NCI-H1694 (cell line): ENCODE measurements at regions not wholly inside any gene's neighbourhood (a gene's known extent, or its start where the extent isn't known, plus 50 kb on each side); places are given as distances from the start of the nearest gene placed in this dataset.

Source experiments
- DNase-seq: peaks from one replicate; lab custom pipeline; 2025; lab: John Stamatoyannopoulos, UW

DNA sequence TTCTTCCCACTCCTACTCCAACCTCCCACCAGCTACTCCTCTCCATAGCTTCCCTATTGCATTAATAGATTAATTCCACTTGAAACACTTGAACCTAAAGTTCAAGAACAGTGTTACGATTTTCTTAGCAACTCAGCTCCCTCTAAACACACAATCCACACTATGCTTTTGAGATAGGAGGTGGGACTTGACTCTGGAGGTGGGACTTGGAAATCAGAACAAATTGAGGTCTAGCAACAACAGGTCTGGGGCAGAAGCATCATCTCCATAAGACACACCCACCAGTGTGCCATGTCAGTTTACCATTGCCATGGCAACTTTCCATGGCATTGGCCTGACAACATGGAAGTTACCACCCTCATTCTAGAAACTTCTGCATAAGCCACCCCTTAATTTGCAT is 336.5 kb upstream of the ALCAM start:
- DNase-seq = no peak

GRCh38 chr3:105032541-105032940 is 334.2 kb upstream of the ALCAM start:
- no peak for DNase-seq

GRCh38 chr3:105033081-105033480 is 333.6 kb upstream of the ALCAM start:
- DNase-seq = no peak

DNA sequence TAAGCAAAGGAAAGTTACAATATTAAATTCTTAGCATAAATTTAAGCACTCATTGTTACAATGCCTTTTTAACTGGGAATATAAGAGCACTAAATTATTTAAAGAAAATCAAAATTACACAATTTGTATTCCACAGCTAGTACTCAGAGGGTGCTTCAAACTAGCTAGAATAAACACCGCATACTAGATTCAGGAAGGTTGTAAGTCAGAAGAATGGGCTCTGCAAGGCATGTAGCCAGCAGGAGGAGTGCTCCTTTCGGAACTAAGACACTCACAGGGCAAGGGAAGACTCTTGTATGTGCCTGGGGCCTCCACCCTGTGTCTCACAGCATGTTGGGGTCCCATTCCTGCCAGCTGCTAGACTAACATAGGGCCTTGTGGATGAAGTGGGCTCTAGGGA is 327.7 kb upstream of the ALCAM start:
- no peak for DNase-seq

DNA sequence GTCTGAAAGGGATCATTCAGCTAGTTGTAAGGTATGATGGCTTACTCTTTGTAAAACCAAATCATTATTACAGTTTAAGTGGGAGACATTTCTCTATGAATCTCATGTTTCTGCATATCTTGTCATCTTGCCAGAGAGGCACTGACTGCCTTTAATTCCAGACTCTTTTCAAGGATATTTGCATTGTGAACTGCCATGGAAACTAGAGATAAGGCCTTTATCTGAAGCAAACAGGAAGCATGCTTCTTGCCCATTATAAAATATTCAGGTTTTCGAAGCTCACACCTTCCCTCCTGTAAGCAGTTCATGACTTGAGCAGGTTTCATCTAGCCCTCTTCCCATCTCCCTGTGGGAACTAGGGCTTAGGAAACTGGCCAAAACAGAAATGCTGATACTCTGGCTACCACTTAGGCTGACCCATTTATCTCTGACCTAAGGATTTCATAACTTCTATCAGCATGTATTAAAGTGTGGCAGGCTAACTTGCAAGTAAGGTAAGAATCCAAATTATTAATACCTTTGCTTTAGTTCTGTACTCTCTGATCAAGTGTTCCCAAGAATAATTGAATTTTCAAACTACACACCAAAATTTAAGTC is 326.6 kb upstream of the ALCAM start:
- no peak for DNase-seq

DNA sequence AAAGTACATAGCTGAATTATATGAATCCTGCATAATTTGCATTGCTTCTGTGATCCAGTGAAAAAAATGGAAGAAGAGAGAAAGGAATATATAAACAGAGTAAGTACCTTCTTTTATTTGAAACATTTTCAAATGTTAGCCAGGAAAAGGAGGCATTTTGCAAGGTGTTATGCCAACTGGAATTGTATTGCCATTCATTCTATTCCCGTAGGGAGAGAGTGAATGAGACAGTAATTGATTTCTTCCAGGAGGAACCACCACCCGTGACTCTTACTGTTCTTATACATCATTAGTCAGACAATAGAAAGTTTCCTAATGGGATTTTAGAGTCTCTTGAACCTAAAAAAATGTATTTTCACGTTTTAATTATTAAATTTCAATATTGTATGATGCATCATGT is 324.1 kb upstream of the ALCAM start:
- no peak for DNase-seq

DNA sequence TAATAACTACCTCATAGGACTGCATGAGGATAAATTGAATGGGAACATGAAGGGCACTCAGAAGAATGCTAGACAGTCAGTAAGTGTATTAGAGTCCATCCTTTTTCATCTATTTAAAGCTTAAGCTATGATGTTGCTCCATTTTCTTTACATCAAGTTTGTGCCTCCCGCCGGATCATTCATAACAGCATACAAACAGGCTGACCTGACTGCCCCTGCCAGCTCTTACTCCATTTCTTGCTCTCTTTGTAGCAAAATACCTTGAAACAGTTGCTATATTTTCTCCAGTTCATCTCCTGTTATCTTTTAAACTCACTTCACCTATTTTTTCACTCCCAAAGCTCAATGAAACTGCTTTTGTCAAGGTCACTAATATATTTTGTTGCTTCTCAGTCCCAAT is 315.6 kb upstream of the ALCAM start:
- DNase-seq = no peak

DNA sequence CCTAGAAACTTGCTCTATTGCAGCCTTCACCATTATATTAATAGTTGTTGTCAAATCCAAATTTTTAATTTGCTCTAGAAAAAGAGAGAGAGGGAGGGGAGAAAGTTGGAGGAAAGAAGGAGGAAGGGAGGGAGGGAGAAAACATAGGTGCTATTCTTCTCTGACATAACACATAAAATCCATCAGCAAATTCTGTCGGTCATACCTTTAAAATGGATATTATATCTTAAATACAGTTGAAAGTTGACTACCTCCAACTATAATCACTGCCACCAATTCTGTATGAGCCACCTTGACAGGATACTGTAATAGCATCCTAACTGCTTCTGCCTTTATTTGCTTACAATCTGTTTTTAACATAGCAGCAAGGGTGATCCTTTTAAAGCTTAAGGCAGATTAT is 314.7 kb upstream of the ALCAM start:
- DNase-seq = no peak

DNA sequence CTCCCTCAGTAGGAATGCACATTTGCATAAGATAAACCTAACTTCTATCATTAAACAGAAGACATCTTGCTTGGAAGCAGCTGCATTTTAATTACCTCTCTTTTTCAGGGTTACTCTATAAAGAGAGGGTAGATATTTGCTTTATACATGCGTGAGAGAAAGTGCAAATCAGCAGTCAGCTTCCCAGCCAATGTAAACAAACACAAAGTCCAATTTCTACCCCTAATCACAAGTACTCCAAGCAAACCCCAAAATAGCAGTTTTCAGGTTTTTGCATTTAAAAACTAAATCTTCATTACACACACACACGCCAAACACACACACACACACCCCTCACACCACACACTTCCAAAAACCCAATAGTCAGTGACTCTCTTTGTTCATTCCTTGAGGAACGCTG is 303.9 kb upstream of the ALCAM start:
- no peak for DNase-seq

DNA sequence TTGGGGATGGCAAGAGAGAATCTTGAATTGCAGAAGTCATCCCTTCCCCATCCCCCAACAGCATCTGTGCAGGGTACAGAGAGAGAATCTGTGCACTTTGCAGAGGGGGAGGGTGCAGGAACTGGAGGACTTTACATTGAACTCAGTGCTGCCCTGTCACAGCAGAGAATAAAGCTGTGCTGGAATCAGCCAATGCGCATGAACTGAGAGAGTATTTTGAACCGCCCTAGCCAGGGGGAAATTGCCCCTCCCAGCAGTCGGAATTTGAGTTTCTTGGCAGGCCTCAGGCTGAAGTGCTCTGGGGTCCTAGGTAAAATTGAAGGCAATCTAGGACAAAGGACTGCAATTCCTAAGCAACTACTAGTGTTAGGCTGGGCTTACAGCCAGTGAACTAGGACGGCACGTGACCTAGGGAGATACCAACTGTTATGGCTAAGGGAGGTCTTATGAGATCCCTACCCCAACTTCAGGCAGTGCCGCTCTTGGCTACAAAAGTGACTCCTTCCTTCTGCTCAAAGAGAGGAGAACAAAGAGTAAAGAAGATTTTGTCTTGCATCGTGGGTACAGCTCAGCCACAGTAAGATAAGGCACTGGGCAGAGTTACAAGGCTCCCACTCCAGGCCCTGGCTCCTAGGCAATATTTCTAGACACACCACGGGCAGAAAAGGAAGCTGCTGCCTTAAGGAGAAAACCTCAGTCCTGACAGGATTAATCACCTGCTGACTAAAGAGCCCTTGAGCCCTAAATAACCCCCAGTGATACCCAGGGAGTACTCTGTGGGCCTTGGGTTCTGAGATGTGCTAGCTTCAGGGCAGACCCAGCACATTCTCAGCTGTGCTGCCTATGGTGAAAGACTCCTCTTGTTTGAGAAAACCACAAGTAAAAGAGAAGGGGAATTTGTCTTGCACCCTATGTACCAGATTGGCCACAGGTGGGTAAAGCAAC is 300.5 kb upstream of the ALCAM start:
- DNase-seq = no peak

DNA sequence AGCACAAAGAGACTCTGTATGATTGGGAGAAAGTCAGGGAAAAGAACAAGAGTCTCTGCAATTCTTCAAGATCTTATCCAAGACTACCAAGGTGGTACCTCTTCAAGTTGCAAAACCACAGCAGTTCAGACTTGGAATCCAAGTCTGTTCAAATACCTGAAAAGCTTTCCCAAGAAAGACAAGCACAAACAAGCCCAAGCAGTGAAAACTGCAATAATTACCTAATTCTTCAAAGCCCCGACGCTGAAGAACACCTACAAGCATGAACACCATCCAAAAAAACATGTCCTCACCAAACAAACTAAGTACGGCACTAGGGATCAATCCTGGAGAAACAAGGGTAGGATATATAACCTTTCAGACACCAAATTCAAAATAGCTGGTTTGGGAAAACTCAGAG is 299.3 kb upstream of the ALCAM start:
- DNase-seq = no peak

DNA sequence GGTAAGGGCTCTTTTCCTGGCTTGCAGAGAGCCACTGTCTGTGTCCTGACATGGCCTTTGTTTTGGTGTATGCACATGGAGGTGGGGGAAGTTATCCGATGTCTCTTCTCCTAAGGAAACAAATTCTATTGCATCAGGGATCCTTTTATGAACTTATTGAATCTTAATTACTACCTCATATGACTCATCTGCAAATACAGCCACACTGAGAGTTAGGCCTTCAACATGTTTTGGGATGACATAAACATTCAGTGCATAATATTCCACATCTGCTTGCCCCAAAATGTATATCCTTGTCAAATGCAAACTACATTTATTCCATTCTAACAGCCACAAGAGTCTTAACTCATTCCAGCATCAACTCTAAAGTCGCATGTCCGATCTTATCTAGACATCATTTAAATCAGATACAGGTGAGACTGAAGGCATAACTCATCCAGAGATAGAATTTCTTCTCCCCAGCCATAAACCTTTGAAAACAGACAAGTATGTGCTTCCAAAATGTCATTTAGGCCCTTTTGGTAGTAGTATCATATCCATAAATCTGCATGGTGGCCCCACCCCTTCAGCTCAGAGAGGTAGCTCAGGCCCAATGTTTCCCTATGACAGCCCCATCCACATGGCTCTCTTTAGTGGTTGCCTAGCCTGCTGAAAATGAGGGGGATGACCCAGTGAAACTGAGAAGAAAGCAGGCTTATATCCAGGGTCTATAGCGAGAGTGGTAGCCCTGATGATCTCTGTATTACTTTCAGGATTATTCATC is 289.5 kb upstream of the ALCAM start:
- no peak for DNase-seq

DNA sequence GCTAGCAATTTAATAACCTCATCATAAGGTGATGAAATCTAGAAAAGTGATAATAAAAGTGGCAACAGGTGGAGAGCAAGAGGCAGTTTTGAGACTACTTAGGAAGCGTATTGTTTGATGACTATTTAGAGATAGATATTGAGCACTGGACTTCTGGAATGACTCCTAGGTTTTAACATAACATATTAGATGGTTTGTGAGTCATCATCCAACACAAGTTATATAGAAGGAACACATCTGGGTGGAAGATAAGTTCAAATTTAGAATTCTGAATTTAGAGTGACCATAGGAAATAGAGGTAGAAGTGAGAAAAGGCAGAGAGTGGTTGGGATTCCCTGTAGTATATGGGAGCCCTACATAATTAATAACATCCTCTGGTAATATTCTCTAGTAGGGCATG is 282.8 kb upstream of the ALCAM start:
- DNase-seq = no peak

GRCh38 chr3:105085506-105085905 is 281.2 kb upstream of the ALCAM start:
- no peak for DNase-seq

DNA sequence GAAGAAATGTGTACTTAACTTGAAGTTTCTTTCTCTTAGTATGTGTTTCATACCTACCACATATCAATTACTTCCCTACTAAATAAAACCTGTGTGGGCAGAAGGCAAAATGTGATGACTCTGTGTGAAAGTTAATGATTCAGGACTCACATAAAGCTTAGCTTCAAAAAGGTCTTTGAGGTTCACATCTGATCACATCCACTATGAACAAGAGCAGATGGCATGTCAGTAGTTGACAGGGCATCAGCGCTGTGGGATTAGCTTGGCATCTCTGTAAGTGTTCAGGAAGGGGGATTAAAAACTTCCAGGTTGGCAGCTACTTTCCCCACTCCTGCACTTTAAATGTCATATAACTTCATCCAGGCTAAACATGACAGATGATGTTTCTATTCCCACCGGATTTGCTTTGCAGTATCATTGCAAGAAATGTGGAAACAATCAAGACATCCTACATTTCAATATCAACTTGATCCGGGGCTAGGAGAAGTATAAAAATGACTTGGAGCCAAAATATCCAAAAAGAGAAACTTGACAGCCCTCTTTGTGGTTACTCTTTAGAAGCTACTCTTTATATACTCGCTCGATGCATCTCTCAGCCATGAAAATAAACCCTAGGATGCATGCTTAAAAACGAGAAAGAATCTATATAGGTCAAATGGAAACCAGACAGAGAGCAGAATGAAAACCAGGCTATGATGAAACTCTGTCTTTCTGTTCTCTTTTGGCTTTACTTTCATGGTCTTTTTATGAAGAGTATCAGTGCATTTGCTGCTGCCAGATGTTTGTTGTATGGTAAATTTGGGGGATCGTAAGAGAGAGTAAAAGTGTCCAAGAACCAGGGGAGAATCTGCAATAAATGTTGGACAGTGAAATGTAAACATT is 273.1 kb upstream of the ALCAM start:
- no peak for DNase-seq

DNA sequence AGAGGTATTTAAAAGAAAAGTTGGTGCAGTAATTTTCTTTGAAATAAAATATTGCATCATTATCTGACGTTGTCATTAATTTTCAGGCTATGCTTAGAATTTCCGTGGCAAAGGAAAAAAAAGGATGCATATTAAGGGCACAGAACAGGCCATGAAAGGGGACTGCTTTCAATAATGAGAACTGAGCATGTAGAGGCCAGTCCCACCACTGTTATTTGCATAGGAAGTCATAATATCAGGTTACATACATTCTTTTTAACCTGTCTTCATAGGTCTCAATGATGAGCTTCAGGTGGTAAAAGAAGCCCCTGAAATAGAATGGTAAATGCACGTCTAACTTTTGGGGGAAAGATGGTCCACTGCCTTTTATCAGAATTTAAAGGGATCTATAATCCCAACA is 272.1 kb upstream of the ALCAM start:
- no peak for DNase-seq

- DNase-seq = no peak
Observed at GRCh38 chr3:105096071-105096470, 270.6 kb upstream of the ALCAM start.

DNA sequence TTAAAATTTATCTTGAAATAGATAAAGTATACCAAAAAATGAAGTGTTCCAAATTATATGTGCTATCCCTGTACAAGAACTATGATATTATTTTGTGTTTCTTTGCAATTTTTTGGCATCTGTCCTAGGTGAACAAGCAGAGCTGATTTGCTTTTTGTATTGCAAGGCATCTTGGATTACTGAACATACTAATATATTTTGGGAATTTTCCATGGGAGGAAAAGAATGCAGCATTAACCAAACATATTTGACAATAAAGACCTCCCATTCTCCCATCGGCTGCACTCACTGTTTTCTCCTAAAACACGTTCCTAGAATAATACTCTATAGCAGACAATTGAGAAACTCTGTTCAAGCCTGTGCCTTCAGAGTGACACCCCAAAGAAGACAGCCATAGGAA is 265.1 kb upstream of the ALCAM start:
- no peak for DNase-seq

DNA sequence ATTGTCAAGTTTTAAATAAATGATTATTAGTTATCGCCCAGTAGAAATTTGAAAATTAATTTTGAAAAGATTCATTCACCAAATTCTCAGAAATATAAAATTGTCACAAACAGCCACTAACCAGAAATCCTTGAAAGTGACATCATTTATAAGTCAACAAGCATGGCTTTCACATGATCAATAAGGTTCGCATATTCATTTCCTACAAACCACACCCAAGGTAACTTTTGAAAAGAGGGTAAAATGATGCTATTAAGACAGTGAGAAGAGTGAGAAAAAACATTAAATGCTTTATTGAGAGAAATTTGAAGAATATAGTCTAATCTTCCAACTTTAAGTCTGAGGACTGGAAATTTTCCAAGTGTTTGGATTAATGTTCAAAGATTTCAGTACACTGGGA is 263.6 kb upstream of the ALCAM start:
- DNase-seq = no peak

DNA sequence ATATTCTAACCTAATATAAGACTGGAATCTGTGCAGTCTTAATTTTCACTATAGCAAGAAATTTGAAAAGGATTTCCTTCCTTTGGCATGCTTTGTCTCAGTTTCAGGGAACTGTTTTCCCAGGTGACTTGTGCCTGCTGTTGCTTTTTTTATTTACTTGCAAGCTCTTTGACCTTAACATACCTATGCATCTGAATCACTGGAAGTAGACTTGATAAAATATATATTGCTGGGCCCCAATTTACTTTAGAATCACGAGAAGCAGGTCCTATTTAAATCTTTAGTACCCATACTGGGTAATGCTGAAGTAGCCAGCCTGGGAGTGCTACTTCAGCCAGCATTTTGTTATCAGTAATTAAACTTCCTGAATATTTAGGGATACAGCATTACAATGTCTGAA is 257.9 kb upstream of the ALCAM start:
- no peak for DNase-seq

DNA sequence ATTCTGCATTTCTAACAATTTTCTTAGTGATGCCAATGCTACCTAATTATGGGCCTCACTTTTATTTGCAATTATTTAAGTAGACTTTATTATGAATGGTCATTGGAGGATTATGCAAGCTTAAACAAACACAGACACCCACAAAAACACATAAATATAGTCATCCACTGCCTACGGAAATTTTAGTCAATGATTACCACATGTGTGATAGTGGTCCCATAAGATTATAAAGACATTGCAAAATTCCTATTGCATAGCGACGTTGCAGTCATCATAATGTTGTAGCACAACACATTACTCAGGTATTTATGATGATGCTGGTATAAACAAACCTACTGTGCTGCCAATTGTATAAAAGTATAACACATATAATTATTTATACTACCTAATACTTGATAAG is 247.8 kb upstream of the ALCAM start:
- DNase-seq = no peak

DNA sequence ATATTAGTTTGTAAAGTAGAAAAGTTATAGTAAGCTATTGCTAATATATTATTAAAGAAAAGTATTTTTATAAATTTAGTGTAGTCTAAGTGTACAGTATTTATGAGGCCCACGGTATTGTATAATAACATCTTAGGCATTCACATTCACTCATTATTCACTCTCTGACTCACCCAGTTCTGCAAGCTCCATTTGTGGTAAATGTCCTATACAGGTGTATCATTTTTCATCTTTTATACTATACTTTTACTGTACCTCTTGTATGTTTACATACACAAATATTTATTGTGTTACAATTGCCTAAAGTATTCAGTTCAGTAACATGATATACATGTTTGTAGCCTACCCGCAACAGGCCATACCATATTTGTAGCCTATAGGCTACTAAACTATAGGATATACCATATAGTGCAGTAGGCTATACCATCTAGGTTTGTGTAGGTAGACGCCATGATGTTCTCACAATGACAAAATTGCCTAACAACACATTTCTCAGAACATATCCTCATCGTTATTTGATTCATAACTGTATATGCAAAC is 246.8 kb upstream of the ALCAM start:
- DNase-seq = no peak
